ENCODE measurements at regions not wholly inside any gene's neighbourhood (a gene's known extent, or its start where the extent isn't known, plus 50 kb on each side); places are given as distances from the start of the nearest gene placed in this dataset.

- Histone ChIP-seq H3K27me3 (no peaks in the 10 kb centered on the region), H3K4me2 (peak overlapping the region in 10 of 11 experiments; percentile 76 to 92 (median 82); a peak in 17 of 22 replicates), H3K4me1 (peaks cover 32 to 70% (median 52%) of the 10 kb centered on the region in 10 experiments), H3K36me3 (no peaks in the 10 kb centered on the region), H3K4me3 (no peak overlapping the region), H3K9me3 (replicated peaks in 1 of 11) (peaks cover 0 to 18% (median 0%) of the 10 kb centered on the region in 11 experiments; a peak in 9 of 22 replicates), H3K9ac (peak overlapping the region in 1 of 11 experiments; percentile 80; a peak in 1 of 22 replicates), H4K20me1 (no peaks in the 10 kb centered on the region), H3K27ac (peak overlapping the region in 9 of 11 experiments; percentile 61 to 97 (median 78); a peak in 14 of 22 replicates)
- TF ChIP-seq Cebpa-rat (IDR thresholded peaks at IDR 0.05): no peak
Observed at GRCh38 chr3:188001093-188001492, 152.9 kb upstream of the LPP start.

DNA sequence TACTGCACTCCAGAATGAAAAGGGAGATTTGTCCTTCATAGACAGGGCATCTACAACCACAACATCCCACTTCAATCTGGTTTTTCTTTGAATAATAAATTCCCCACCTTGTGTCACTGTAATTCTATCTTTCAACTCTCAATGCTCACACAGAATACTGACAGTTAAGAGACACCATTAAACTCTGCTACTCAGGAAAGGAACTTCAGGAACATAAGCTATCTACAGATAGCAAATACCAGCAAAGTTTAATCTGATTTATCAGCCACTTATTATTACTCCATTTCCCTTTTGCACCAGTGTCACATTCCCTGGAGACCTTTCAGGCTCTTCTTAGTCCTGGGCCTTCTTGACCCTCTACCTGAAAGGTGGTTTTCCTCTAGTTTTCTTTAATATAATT, 152.0 kb upstream of the LPP start:
- Histone ChIP-seq H3K27me3 (no peaks in the 10 kb centered on the region), H3K4me3 (no peak overlapping the region), H3K36me3 (no peaks in the 10 kb centered on the region), H3K4me1 (peaks cover 40 to 75% (median 60%) of the 10 kb centered on the region in 10 experiments), H4K20me1 (no peaks in the 10 kb centered on the region), H3K4me2 (peak overlapping the region in 2 of 11 experiments; percentile 1 to 13; a peak in 1 of 22 replicates), H3K27ac (peak overlapping the region in 1 of 11 experiments; percentile 97; a peak in 3 of 22 replicates), H3K9me3 (replicated peaks in 1 of 11) (peaks cover 0 to 18% (median 0%) of the 10 kb centered on the region in 11 experiments; a peak in 9 of 22 replicates), H3K9ac (no peak overlapping the region)
- no peak for TF ChIP-seq Cebpa-rat (IDR thresholded peaks at IDR 0.05)

- peak overlapping the region in 1 of 11 experiments; percentile 30; a peak in 1 of 22 replicates for H3K27ac ChIP-seq
- H3K36me3 ChIP-seq: no peaks in the 10 kb centered on the region
- H3K4me3 ChIP-seq: no peak overlapping the region
- no peak overlapping the region; a peak in 1 of 22 replicates for H3K4me2 ChIP-seq
- peaks cover 37 to 72% (median 60%) of the 10 kb centered on the region in 10 experiments for H3K4me1 ChIP-seq
- peaks cover 0 to 18% (median 0%) of the 10 kb centered on the region in 11 experiments; a peak in 9 of 22 replicates for H3K9me3 ChIP-seq (replicated peaks in 1 of 11)
- no peaks in the 10 kb centered on the region for H4K20me1 ChIP-seq
- no peak overlapping the region for H3K9ac ChIP-seq
- no peaks in the 10 kb centered on the region for H3K27me3 ChIP-seq
- no peak for TF ChIP-seq Cebpa-rat (IDR thresholded peaks at IDR 0.05)
Observed at GRCh38 chr3:188002626-188003138, 151.3 kb upstream of the LPP start.

GRCh38 chr3:188003188-188004171, 150.5 kb upstream of the LPP start:
- no peaks in the 10 kb centered on the region for H4K20me1 ChIP-seq
- peak overlapping the region in 2 of 11 experiments; percentile 30 to 32; a peak in 2 of 22 replicates for H3K27ac ChIP-seq
- no peaks in the 10 kb centered on the region for H3K36me3 ChIP-seq
- no peak overlapping the region for H3K4me3 ChIP-seq
- H3K4me1 ChIP-seq: peaks cover 33 to 67% (median 58%) of the 10 kb centered on the region in 10 experiments
- H3K4me2 ChIP-seq: peak overlapping the region in 1 of 11 experiments; percentile 3; a peak in 1 of 22 replicates
- TF ChIP-seq Cebpa-rat (IDR thresholded peaks at IDR 0.05): no peak
- no peaks in the 10 kb centered on the region for H3K27me3 ChIP-seq
- peaks cover 0 to 18% (median 0%) of the 10 kb centered on the region in 11 experiments; a peak in 9 of 22 replicates for H3K9me3 ChIP-seq (replicated peaks in 1 of 11)
- no peak overlapping the region for H3K9ac ChIP-seq

DNA sequence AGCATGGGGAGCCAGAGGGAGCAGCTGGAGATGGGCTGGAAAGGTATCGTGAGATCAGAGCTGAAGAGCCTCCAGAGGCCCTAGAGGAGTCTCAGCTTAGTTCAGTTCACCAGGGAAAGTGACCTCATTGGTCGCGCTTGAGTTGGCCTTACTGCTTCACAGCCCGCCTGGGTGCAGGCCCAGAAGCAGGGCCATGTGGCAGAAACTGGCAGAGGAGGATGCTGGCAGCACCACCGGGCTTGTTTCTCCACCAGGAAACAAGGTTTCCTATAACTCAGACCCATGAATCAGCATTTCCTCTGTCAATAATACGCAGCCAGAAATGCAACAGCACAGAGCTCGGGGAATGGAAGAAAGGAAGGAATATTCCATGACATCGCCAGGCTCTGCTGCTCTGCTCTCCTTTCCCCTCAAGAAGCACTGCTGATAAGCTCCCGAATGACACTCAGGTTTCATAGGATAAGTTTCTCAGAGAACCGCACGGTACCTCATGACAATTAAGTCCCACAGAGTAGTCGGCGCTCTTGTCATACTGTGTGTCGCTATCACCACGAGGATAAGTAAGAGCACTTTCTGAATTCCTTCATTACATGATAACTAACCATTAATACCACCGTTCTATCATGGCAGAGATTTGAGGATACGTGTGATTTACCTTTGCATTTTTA, 147.1 kb upstream of the LPP start:
- peak overlapping the region; percentile 44 to 87 (median 61) for H3K4me2 ChIP-seq
- H3K27me3 ChIP-seq: no peaks in the 10 kb centered on the region
- H3K4me1 ChIP-seq: peaks cover 13 to 36% (median 29%) of the 10 kb centered on the region in 10 experiments
- no peak for TF ChIP-seq Cebpa-rat (IDR thresholded peaks at IDR 0.05)
- no peaks in the 10 kb centered on the region for H3K36me3 ChIP-seq
- peaks cover 18 to 50% (median 28%) of the 10 kb centered on the region in 11 experiments for H3K9me3 ChIP-seq (replicated peaks in 1 of 11)
- H3K9ac ChIP-seq: peak overlapping the region in 8 of 11 experiments; percentile 4 to 69 (median 46); a peak in 14 of 22 replicates
- H4K20me1 ChIP-seq: no peaks in the 10 kb centered on the region
- H3K4me3 ChIP-seq: no peak overlapping the region
- peak overlapping the region in 10 of 11 experiments; percentile 14 to 80 (median 63); a peak in 18 of 22 replicates for H3K27ac ChIP-seq

DNA sequence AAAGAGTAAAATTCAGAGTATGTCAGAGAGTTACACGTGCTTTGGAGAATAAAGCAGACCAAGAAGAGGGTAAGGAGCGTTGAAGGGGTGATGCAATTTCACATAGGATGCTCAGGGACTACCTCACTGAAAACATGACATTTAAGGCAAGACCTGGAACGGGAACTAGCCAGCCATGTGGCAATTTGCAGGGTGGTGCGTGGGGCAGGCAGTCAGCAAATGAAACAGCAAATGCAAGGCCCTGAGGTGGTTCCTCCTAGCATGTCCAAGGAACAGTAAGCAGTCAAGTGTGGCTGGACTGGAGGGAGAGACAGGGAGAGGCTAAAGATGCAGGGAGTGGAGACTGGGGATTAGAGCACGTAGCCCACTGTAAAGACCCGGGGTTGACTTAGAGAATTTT, 146.1 kb upstream of the LPP start:
- Histone ChIP-seq H3K4me1 (peaks cover 13 to 36% (median 28%) of the 10 kb centered on the region in 10 experiments), H3K4me2 (peak overlapping the region in 4 of 11 experiments; percentile 2 to 53 (median 24); a peak in 4 of 22 replicates), H3K36me3 (no peaks in the 10 kb centered on the region), H4K20me1 (no peaks in the 10 kb centered on the region), H3K27me3 (no peaks in the 10 kb centered on the region), H3K27ac (peak overlapping the region in 3 of 11 experiments; percentile 50 to 80 (median 76); a peak in 5 of 22 replicates), H3K9ac (no peak overlapping the region), H3K4me3 (no peak overlapping the region), H3K9me3 (replicated peaks in 1 of 11) (peaks cover 18 to 42% (median 30%) of the 10 kb centered on the region in 11 experiments)
- peak in 1 of 11 experiments; percentile 39; a peak in 2 of 22 replicates for TF ChIP-seq Cebpa-rat (IDR thresholded peaks at IDR 0.05)

GRCh38 chr3:188008582-188009213, 145.3 kb upstream of the LPP start:
- H3K36me3 ChIP-seq: no peaks in the 10 kb centered on the region
- no peak for TF ChIP-seq Cebpa-rat (IDR thresholded peaks at IDR 0.05)
- peaks cover 18 to 39% (median 30%) of the 10 kb centered on the region in 11 experiments for H3K9me3 ChIP-seq (replicated peaks in 1 of 11)
- H3K4me3 ChIP-seq: no peak overlapping the region
- H3K9ac ChIP-seq: no peak overlapping the region
- H3K4me1 ChIP-seq: peaks cover 13 to 35% (median 28%) of the 10 kb centered on the region in 10 experiments
- H4K20me1 ChIP-seq: no peaks in the 10 kb centered on the region
- no peaks in the 10 kb centered on the region for H3K27me3 ChIP-seq
- H3K4me2 ChIP-seq: no peak overlapping the region; a peak in 1 of 22 replicates
- H3K27ac ChIP-seq: peak overlapping the region in 4 of 11 experiments; percentile 2 to 80 (median 62); a peak in 6 of 22 replicates

DNA sequence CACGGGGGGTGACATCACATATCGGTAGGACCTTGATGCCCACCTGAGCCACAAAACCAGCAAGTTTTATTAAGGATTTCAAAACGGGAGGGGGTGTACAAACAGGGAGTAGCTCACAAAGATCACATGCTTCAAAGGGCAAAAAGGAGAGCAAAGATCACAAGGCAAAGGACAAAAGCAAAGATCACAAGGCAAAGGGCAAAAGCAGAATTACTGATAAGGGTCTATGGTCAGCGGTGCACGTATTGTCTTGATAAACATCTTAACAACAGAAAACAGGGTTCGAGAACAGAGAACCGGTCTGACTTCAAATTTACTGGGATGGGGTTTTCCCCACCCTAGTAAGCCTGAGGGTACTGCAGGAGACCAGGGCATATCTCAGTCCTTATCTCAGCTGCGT, 143.5 kb upstream of the LPP start:
- no peak overlapping the region for H3K4me2 ChIP-seq
- no peaks in the 10 kb centered on the region for H3K27me3 ChIP-seq
- H3K36me3 ChIP-seq: no peaks in the 10 kb centered on the region
- no peak overlapping the region for H3K27ac ChIP-seq
- peaks cover 13 to 30% (median 26%) of the 10 kb centered on the region in 10 experiments for H3K4me1 ChIP-seq
- H3K9ac ChIP-seq: no peak overlapping the region
- peaks cover 18 to 31% (median 26%) of the 10 kb centered on the region in 11 experiments for H3K9me3 ChIP-seq (replicated peaks in 1 of 11)
- TF ChIP-seq Cebpa-rat (IDR thresholded peaks at IDR 0.05): no peak
- no peak overlapping the region for H3K4me3 ChIP-seq
- no peaks in the 10 kb centered on the region for H4K20me1 ChIP-seq
